ENCODE measurements at regions not wholly inside any gene's neighbourhood (a gene's known extent, or its start where the extent isn't known, plus 50 kb on each side); places are given as distances from the start of the nearest gene placed in this dataset.
"Not testable (repeated sequence)": the region's sequence is repeated elsewhere in the genome, so short reads cannot be mapped to it uniquely, and the experiment has no call there.

DNA sequence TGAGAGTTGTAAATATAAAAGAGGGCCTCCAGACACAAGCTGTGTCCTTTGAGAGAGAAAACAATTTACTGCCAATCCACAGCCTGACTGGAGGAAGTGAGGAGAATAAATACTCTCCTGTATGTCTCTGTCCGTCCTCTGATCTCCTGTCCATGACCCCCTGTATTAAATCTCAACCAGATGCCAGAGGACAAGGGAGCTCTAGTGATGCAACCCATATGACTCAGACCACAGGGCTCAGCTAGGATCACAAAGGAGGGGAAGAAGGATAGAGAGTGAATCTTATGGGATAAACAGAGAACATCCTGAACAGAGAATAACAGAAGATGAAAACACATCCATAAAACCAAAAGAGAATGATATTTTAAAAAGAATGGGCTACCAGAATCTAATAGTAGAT is 482.6 kb downstream of the PLOD2 start:
- no peaks in the 10 kb centered on the region for H3K4me1 Mint-ChIP-seq (ENCODE audit: unreplicated experiment)
- no peak overlapping the region for H3K27ac Mint-ChIP-seq
- H3K36me3 Mint-ChIP-seq: no peaks in the 10 kb centered on the region
- H3K27me3 Mint-ChIP-seq: no peaks in the 10 kb centered on the region
- TF ChIP-seq, protein P1, sequence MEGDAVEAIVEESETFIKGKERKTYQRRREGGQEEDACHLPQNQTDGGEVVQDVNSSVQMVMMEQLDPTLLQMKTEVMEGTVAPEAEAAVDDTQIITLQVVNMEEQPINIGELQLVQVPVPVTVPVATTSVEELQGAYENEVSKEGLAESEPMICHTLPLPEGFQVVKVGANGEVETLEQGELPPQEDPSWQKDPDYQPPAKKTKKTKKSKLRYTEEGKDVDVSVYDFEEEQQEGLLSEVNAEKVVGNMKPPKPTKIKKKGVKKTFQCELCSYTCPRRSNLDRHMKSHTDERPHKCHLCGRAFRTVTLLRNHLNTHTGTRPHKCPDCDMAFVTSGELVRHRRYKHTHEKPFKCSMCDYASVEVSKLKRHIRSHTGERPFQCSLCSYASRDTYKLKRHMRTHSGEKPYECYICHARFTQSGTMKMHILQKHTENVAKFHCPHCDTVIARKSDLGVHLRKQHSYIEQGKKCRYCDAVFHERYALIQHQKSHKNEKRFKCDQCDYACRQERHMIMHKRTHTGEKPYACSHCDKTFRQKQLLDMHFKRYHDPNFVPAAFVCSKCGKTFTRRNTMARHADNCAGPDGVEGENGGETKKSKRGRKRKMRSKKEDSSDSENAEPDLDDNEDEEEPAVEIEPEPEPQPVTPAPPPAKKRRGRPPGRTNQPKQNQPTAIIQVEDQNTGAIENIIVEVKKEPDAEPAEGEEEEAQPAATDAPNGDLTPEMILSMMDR (conservative IDR thresholded peaks at IDR 0.05): no peak
- H3K4me3 Mint-ChIP-seq: no peak overlapping the region
- no peak for DNase-seq (ENCODE audit: extremely low spot score, unreplicated experiment)
- H3K9me3 Mint-ChIP-seq: no peaks in the 10 kb centered on the region

DNA sequence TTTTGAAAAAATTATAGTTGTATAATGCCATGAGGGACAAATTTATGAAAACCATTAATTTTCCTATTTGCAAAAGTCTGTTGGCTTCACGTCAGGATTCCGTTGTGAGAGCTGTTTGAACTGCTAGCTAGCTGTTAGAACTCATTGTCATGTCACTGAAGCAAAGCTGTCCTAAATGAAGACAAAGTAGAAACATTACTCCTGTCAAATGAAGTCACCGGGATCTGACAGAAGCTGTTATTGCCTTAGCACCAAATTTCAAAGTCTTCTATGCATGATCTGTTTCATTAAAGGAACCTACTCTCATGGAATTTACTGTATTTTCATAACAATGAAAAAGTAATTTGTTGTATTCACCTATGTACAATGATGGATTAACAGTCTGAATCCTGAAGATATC is 479.8 kb downstream of the PLOD2 start:
- TF ChIP-seq, protein P1 (conservative IDR thresholded peaks at IDR 0.05): no peak
- H3K27me3 Mint-ChIP-seq: no peaks in the 10 kb centered on the region
- H3K9me3 Mint-ChIP-seq: no peaks in the 10 kb centered on the region
- H3K36me3 Mint-ChIP-seq: no peaks in the 10 kb centered on the region
- no peak overlapping the region for H3K27ac Mint-ChIP-seq
- H3K4me1 Mint-ChIP-seq (ENCODE audit: unreplicated experiment): no peaks in the 10 kb centered on the region
- H3K4me3 Mint-ChIP-seq: no peak overlapping the region
- DNase-seq (ENCODE audit: extremely low spot score, unreplicated experiment): no peak

DNA sequence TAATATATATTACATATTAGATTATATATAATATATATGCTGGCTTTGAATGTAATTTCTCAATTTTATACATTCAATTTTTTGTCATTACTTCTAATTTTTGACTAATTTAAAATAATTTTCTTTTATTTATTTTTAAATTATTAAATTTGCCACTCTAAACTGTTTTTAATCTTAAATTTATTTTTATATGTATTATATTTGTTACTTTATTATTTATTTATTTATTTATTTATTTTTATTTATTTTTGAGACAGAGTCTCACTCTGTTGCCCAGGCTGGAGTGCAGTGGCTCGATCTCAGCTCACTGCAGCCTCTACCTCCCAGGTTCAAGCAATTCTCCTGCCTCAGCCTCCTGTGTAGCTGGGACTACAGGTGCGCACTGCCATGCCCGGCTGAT is 473.0 kb downstream of the PLOD2 start:
- H3K4me3 Mint-ChIP-seq; H3K27ac Mint-ChIP-seq; H3K4me1 Mint-ChIP-seq (ENCODE audit: unreplicated experiment); H3K36me3 Mint-ChIP-seq; H3K27me3 Mint-ChIP-seq; DNase-seq (ENCODE audit: extremely low spot score, unreplicated experiment); H3K9me3 Mint-ChIP-seq: not testable (repeated sequence)

DNA sequence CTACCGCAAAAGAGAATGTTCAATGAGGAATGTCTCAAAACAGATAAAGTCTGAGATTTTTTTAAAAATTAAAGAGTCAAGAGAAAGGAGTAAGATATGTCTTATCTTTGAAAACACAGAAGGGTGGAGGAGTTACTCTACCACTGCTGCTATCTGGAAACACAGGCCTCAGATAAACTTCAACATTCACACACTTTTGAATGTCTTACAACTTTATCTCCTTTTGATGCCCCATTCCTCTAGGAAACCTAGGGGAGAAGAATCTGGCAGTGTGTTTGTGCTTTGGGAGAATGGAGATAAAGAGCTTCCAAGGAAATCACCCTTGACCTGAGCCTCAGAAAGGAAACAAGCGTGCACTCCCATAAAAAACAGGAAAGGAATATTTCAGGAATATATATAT is 468.2 kb downstream of the PLOD2 start:
- no peak overlapping the region for H3K4me3 Mint-ChIP-seq
- H3K4me1 Mint-ChIP-seq (ENCODE audit: unreplicated experiment): no peaks in the 10 kb centered on the region
- no peak for DNase-seq (ENCODE audit: extremely low spot score, unreplicated experiment)
- no peaks in the 10 kb centered on the region for H3K9me3 Mint-ChIP-seq
- H3K36me3 Mint-ChIP-seq: no peaks in the 10 kb centered on the region
- H3K27me3 Mint-ChIP-seq: no peaks in the 10 kb centered on the region
- TF ChIP-seq, protein P1 (conservative IDR thresholded peaks at IDR 0.05): no peak
- no peak overlapping the region for H3K27ac Mint-ChIP-seq

DNA sequence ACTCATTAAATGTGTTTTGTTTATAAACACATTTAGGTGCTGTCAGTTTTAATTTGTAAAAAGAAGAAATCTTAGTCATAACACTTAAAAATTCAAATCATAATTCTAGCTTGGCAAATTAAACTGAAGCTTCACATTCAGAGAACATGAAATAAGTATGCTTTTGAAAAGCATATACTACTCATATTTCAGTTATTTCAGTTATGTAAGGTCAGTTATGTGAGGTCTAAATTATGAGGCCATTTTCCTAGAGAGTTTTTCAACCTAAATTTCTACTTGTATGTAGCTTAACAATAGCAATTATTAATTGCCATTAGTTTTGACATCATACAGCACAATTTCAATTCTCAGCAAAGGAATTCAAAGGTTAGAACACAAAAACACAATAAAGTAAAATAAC is 465.0 kb downstream of the PLOD2 start:
- Mint-ChIP-seq H3K9me3 (no peaks in the 10 kb centered on the region), H3K27ac (no peak overlapping the region), H3K4me1 (ENCODE audit: unreplicated experiment) (no peaks in the 10 kb centered on the region), H3K27me3 (no peaks in the 10 kb centered on the region), H3K4me3 (no peak overlapping the region), H3K36me3 (no peaks in the 10 kb centered on the region)
- TF ChIP-seq, protein P1 (conservative IDR thresholded peaks at IDR 0.05): no peak
- no peak for DNase-seq (ENCODE audit: extremely low spot score, unreplicated experiment)

DNA sequence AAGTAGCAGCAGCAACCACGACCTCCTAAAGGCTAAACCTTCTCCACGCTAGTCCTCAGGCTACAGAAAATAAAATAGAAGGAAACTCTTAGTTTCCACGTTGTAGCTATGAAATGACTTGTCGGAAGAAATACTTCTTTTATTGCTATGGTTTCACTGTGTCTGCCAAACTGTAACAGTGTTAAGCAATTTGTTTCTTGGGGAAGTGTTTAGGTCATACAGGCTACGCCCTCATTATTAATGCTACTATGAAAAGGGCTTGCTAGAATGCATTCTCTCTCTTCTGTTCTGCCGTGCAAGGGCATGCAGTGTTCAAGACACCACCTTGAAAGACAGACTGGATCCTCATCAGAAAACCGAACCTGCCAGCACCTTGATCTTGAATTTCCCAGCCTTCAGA is 462.7 kb downstream of the PLOD2 start:
- TF ChIP-seq, protein P1 (conservative IDR thresholded peaks at IDR 0.05): no peak
- no peaks in the 10 kb centered on the region for H3K27me3 Mint-ChIP-seq
- no peaks in the 10 kb centered on the region for H3K9me3 Mint-ChIP-seq
- H3K36me3 Mint-ChIP-seq: no peaks in the 10 kb centered on the region
- no peak for DNase-seq (ENCODE audit: extremely low spot score, unreplicated experiment)
- no peak overlapping the region for H3K4me3 Mint-ChIP-seq
- no peak overlapping the region for H3K27ac Mint-ChIP-seq
- H3K4me1 Mint-ChIP-seq (ENCODE audit: unreplicated experiment): no peaks in the 10 kb centered on the region
